ENCODE measurements at regions not wholly inside any gene's neighbourhood (a gene's known extent, or its start where the extent isn't known, plus 50 kb on each side); places are given as distances from the start of the nearest gene placed in this dataset.
"Not testable (repeated sequence)": the region's sequence is repeated elsewhere in the genome, so short reads cannot be mapped to it uniquely, and the experiment has no call there.

GRCh38 chr7:13627455-13627854, 362.0 kb downstream of the ETV1 start:
- TF ChIP-seq, protein P1, sequence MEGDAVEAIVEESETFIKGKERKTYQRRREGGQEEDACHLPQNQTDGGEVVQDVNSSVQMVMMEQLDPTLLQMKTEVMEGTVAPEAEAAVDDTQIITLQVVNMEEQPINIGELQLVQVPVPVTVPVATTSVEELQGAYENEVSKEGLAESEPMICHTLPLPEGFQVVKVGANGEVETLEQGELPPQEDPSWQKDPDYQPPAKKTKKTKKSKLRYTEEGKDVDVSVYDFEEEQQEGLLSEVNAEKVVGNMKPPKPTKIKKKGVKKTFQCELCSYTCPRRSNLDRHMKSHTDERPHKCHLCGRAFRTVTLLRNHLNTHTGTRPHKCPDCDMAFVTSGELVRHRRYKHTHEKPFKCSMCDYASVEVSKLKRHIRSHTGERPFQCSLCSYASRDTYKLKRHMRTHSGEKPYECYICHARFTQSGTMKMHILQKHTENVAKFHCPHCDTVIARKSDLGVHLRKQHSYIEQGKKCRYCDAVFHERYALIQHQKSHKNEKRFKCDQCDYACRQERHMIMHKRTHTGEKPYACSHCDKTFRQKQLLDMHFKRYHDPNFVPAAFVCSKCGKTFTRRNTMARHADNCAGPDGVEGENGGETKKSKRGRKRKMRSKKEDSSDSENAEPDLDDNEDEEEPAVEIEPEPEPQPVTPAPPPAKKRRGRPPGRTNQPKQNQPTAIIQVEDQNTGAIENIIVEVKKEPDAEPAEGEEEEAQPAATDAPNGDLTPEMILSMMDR (IDR thresholded peaks at IDR 0.05; ENCODE audit: unreplicated experiment): no peak
- no peaks in the 10 kb centered on the region for H3K4me1 Mint-ChIP-seq (ENCODE audit: low read depth, unreplicated experiment)
- H3K27me3 Mint-ChIP-seq (ENCODE audit: unreplicated experiment): no peaks in the 10 kb centered on the region

DNA sequence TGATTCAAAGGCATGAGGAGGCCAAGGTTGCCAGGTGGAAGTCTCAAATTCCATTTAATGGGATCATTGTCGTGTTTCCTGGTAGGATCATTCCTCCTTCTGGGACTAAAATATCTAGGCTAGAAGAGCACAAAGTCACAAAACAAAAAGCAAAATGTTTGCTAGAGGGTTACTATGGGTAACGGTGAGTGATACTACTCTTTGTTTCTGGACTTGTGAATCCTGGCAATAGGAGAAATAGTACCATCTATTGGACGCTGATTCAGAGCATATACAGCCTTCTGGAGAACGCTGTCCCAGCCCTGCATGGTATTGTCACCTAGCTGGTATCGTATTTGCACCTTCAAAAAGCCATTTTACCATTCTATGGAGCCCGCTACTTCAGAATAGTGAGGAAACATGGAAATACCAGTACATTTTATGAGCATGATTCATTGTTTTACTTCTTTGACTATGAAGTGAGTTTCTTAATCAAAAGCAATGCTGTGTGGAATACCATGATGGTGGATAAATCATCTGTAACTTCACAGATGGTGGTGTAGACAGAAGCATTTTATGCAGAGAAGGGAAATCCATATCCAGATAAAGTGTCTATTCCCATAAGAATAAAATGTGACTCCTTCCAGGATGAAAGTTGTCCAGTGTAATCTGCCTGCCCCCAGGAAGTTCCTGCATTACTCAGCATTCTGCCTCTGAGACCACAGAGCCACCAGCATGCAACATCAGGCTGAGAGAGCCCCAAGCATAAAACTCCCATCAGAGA, 361.0 kb downstream of the ETV1 start:
- intact Hi-C loops (cut with micrococcal nuclease; ENCODE audit: unreplicated experiment): no loop called here
- CTCF ChIA-PET: no interaction called here
- no peaks in the 10 kb centered on the region for H3K36me3 Mint-ChIP-seq (ENCODE audit: insufficient read depth, unreplicated experiment)

More at GRCh38 chr7:13627455-13627854, 362.0 kb downstream of the ETV1 start:
- intact Hi-C loops (cut with micrococcal nuclease; ENCODE audit: unreplicated experiment): no loop called here
- no TSS peak for BruUV-seq (replicated peaks)
- peaks cover 10% of the 10 kb centered on the region for H3K9me3 Mint-ChIP-seq (ENCODE audit: low read depth, unreplicated experiment)
- no peak for DNase-seq
- CTCF ChIA-PET: no interaction called here
- no peak overlapping the region for H3K27ac Mint-ChIP-seq (ENCODE audit: unreplicated experiment)
- H3K36me3 Mint-ChIP-seq (ENCODE audit: insufficient read depth, unreplicated experiment): no peaks in the 10 kb centered on the region
- H3K4me3 Mint-ChIP-seq (ENCODE audit: low read depth, unreplicated experiment): no peak overlapping the region

GRCh38 chr7:13631207-13632049, 358.0 kb downstream of the ETV1 start:
- DNase-seq; H3K27ac Mint-ChIP-seq (ENCODE audit: unreplicated experiment); H3K4me1 Mint-ChIP-seq (ENCODE audit: low read depth, unreplicated experiment); H3K36me3 Mint-ChIP-seq (ENCODE audit: insufficient read depth, unreplicated experiment); BruUV-seq (replicated peaks); H3K4me3 Mint-ChIP-seq (ENCODE audit: low read depth, unreplicated experiment); intact Hi-C loops (cut with micrococcal nuclease; ENCODE audit: unreplicated experiment); CTCF ChIA-PET; H3K9me3 Mint-ChIP-seq (ENCODE audit: low read depth, unreplicated experiment); H3K27me3 Mint-ChIP-seq (ENCODE audit: unreplicated experiment): not testable (repeated sequence)

More for the DNA sequence above, 361.0 kb downstream of the ETV1 start:
- DNase-seq: no peak
- BruUV-seq (replicated peaks): no TSS peak
- TF ChIP-seq, protein P1 (IDR thresholded peaks at IDR 0.05; ENCODE audit: unreplicated experiment): no peak
- Mint-ChIP-seq H3K4me1 (ENCODE audit: low read depth, unreplicated experiment) (no peaks in the 10 kb centered on the region), H3K4me3 (ENCODE audit: low read depth, unreplicated experiment) (no peak overlapping the region), H3K9me3 (ENCODE audit: low read depth, unreplicated experiment) (peaks cover 7% of the 10 kb centered on the region), H3K27me3 (ENCODE audit: unreplicated experiment) (no peaks in the 10 kb centered on the region), H3K27ac (ENCODE audit: unreplicated experiment) (no peak overlapping the region)

- H3K27ac Mint-ChIP-seq (ENCODE audit: unreplicated experiment): no peak overlapping the region
- no peak for DNase-seq
- TF ChIP-seq, protein P1 (IDR thresholded peaks at IDR 0.05; ENCODE audit: unreplicated experiment): no peak
- no TSS peak for BruUV-seq (replicated peaks)
- no peaks in the 10 kb centered on the region for H3K9me3 Mint-ChIP-seq (ENCODE audit: low read depth, unreplicated experiment)
- H3K36me3 Mint-ChIP-seq (ENCODE audit: insufficient read depth, unreplicated experiment): no peaks in the 10 kb centered on the region
- intact Hi-C loops (cut with micrococcal nuclease; ENCODE audit: unreplicated experiment): no loop called here
- no peak overlapping the region for H3K4me3 Mint-ChIP-seq (ENCODE audit: low read depth, unreplicated experiment)
- CTCF ChIA-PET: no interaction called here
- H3K27me3 Mint-ChIP-seq (ENCODE audit: unreplicated experiment): no peaks in the 10 kb centered on the region
- H3K4me1 Mint-ChIP-seq (ENCODE audit: low read depth, unreplicated experiment): no peaks in the 10 kb centered on the region
Measured at GRCh38 chr7:13633857-13634256, 355.6 kb downstream of the ETV1 start.
